Right lung (tissue), 2 donors: ENCODE measurements at regions not wholly inside any gene's neighbourhood (a gene's known extent, or its start where the extent isn't known, plus 50 kb on each side); places are given as distances from the start of the nearest gene placed in this dataset.
"Not testable (repeated sequence)": the region's sequence is repeated elsewhere in the genome, so short reads cannot be mapped to it uniquely, and the experiment has no call there.

ENCODE experiments used
- DNase-seq, 2 donors: peaks; one replicate each; pipeline ENCODE4 v3.0.0-alpha.2; 2013

- DNase-seq = not testable (repeated sequence)
These were observed 676.4 kb upstream of the ZNF337 start for GRCh38 chr20:26373066-26373465.

GRCh38 chr20:26354511-26354910 lies 657.9 kb upstream of the ZNF337 start:
- DNase-seq = no peak

GRCh38 chr20:26347396-26347795 lies 650.7 kb upstream of the ZNF337 start:
- no peak for DNase-seq

GRCh38 chr20:26340460-26341065 lies 643.9 kb upstream of the ZNF337 start:
- not testable (repeated sequence) for DNase-seq

GRCh38 chr20:26324177-26324576 lies 627.5 kb upstream of the ZNF337 start:
- DNase-seq = no peak

- no peak for DNase-seq
These were observed 618.4 kb upstream of the ZNF337 start for GRCh38 chr20:26315054-26315453.

- DNase-seq = not testable (repeated sequence)
These were observed 613.1 kb upstream of the ZNF337 start for GRCh38 chr20:26309720-26310119.

- no peak for DNase-seq
These were observed 612.3 kb upstream of the ZNF337 start for GRCh38 chr20:26308961-26309360.

- no peak for DNase-seq
These were observed 598.4 kb upstream of the ZNF337 start for GRCh38 chr20:26295006-26295405.

- DNase-seq = not testable (repeated sequence)
These were observed 591.9 kb upstream of the ZNF337 start for GRCh38 chr20:26288379-26289061.

- no peak for DNase-seq
These were observed 582.6 kb upstream of the ZNF337 start for GRCh38 chr20:26279238-26279637.

GRCh38 chr20:26277339-26277738 lies 580.7 kb upstream of the ZNF337 start:
- no peak for DNase-seq

GRCh38 chr20:26276554-26277210 lies 580.0 kb upstream of the ZNF337 start:
- no peak for DNase-seq

- not testable (repeated sequence) for DNase-seq
These were observed 572.1 kb upstream of the ZNF337 start for GRCh38 chr20:26268762-26269161.

- not testable (repeated sequence) for DNase-seq
These were observed 564.3 kb upstream of the ZNF337 start for GRCh38 chr20:26260925-26261324.

- not testable (repeated sequence) for DNase-seq
These were observed 555.8 kb upstream of the ZNF337 start for GRCh38 chr20:26252311-26252975.

GRCh38 chr20:26251376-26251775 lies 554.7 kb upstream of the ZNF337 start:
- DNase-seq = not testable (repeated sequence)

GRCh38 chr20:26250249-26251114 lies 553.8 kb upstream of the ZNF337 start:
- DNase-seq = not testable (repeated sequence)

- DNase-seq = no peak
These were observed 547.1 kb upstream of the ZNF337 start for GRCh38 chr20:26243731-26244130.

- not testable (repeated sequence) for DNase-seq
These were observed 524.0 kb upstream of the ZNF337 start for GRCh38 chr20:26220609-26221008.

- not testable (repeated sequence) for DNase-seq
These were observed 522.9 kb upstream of the ZNF337 start for GRCh38 chr20:26219546-26219945.
